GM18909 (cell line): ENCODE measurements at regions not wholly inside any gene's neighbourhood (a gene's known extent, or its start where the extent isn't known, plus 50 kb on each side); places are given as distances from the start of the nearest gene placed in this dataset.

Experiments used
- ATAC-seq: cut with Tn5 transposase; IDR thresholded peaks from one replicate; pipeline ENCODE4 v1.9.1; 2021; ENCODE audit warnings: mild to moderate bottlenecking; ENCODE audit not compliant: unreplicated experiment, poor library complexity

DNA sequence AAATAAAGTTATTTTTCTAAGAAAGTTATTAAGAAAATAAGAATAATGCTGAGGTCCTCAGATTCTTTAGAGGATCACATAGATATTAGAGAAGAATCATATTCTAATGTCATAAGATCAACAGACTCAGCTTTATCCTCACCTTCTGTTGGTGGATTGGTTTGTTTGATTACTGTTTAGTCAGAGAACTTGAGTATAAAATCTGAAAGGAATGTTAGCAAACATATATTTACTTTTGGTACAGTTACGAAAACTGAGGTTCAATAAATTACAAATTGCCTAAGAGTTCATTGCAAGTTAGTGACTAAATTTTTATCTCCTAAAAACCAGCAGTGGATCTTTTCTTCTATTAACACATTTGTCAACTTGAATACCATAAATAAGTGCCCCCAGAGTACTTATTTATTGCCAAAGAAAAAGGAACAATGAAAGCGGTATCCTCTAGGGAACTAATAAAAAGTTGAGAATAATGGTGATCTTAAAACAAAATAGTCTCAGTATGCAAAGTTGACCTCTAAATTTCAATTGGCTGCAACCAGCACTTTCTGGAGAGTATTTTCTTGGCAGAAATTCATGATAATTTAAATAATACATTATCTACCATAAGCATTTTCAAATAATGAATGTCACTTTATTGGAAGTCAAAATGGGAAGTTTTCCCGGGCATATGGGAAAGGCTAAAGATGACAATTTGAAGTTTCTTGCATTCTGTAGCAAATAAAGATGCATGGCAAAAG is 296.8 kb downstream of the OTOL1 start:
- ATAC-seq, result no peak

DNA sequence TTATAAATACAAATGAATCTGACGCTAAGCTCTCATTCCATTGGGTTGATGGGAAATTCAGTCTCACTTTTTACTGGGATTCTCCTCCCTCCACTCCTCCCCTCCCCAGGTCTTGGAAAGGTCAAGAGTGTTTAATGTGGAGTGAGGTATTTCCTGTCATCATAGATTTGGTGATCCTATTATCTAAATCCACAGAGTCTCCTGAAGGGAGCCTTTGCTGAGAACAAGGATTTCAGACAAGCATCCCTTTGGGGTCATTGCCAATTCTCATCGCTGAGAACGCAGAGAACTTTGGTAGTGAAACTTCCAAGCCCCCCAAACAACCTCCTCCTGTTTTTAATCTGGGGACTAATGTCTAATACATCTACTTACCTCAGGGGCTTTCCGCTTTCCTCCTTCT is 297.9 kb downstream of the OTOL1 start:
- no peak for ATAC-seq

DNA sequence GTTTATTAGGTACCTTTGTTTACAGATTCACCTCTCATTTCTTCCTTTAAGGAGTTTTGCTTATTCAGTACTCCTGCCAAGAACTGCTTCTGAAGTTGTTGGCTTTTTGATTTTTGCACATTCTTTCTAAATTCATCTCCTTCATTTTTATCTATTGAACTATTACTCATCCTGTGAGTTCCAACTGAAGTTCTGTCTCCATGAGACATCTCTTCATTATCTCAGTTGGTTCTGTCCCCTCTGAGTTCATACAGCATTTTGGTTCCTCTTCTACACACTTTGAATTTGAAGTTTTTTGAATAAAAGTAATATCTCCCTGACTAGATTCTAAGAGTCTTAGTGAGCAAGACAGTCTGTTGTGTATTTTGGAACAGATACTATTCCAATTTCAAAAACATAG is 299.7 kb downstream of the OTOL1 start:
- ATAC-seq, result no peak

DNA sequence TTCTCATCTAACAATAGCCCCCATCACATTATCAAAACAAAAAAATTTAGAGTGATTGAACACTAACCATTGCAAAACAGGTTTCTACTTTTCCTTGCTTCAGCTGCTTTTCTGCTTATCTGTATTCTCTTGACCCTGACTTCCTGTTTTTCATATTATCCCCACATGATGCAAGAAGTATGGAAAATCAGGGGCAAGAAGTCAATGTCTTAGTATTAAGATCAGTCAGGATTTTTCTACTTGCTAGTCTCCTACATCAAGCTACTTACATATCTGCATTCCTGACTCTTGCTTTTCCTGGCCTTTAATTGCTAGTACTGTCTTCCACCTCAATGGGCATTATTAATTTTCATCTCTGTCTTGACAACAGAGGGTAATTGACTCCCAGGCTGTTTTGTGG is 300.2 kb downstream of the OTOL1 start:
- ATAC-seq, result no peak

DNA sequence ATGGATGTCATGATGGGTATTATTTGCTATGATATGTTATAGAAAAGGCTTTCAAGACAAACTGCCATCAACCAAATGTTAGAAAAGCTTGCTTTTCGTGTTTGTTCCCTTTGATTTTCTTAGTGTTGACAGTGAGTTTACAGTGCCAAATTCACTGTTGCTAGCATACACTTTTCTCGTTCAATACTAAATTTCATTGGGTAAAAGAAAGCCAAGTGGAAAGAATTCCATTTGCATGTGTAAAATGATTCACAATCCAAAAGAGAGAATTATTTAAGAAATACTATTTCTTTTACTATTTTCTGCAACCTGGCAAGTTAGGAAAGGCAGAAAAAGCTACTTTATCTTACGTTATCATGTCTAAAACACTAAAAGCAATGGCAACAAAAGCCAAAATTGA is 301.4 kb downstream of the OTOL1 start:
- ATAC-seq, result no peak

DNA sequence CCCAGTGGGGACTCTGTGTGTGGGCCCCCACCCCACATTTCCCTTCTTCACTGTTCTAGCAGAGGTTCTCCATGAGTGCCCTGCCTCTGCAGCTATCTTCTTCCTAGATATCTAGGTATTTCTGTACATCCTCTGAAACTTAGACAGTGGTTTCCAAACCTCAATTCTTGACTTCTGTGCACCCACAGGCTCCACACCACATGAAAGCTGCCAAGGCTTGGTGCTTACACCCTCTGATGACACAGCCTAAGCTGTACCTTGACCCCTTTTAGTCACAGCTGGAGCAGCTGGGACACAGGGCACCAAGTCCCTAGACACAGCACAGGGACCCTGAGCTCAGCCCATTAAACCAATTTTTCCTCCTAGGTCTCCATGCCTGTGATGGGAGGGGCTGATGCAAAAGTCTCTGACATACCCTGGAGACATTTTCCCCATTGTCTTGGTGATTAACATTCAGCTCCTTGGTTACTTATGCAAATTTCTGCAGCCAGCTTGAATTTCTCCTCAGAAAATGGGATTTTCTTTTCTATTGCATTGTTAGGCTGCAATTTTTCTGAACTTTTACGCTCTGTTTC is 304.5 kb downstream of the OTOL1 start:
- no peak for ATAC-seq

DNA sequence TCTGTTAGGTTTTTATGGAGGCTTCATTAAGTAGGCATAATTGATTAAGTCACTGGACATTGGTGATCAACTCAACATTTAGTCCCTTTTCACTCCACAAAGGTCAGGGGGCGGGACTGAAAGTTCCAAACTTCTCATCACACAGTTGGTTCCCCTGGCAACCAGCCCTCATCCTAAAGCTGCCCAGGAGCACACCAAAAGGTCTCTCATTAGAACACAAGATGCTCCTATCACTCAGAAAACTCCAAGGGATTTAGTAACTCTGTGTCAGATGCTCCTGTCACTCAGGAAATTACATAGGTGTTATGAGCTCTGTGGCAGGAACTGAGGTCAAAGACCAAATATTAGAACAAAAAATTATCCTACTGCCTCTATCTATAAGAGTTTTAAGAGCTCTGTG is 321.5 kb downstream of the OTOL1 start:
- ATAC-seq, result no peak

DNA sequence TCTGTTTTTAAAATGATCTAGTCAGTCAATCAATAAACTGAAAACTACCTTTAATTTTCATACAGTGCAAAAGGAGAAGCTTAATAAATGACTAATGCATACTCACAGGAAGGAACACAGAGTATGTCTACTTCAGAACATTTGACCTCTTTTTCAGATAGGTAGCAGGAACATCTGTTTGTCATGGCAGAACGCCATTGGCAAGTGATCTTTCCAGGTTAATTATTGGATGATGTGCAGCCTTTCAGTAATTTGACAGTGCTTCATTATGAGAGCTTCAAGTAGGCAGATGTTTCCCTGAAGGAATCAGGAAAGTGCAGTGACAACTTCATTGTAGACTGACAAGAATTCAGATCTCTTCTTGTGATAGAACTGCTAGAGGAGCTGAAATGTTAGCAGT is 325.0 kb downstream of the OTOL1 start:
- ATAC-seq, result peak; percentile 59

DNA sequence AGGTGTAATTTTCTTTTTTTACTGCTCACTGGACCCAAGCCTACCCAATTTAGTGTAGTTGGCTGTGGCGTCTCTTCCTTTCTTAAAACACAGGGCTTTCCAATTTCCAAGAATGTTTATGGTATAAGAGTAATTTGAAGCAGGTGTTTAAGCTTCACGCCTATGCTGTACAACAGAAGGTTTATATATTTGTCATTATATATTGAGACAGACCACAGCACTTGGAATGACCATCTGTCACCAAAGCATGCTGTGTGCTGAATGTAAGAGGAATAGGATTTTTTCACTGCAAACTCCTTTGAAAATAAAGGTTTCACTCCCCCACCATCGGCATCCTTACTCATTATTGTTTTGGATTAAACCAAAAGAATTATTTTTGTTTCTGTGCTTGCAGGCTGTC is 325.7 kb downstream of the OTOL1 start:
- no peak for ATAC-seq

DNA sequence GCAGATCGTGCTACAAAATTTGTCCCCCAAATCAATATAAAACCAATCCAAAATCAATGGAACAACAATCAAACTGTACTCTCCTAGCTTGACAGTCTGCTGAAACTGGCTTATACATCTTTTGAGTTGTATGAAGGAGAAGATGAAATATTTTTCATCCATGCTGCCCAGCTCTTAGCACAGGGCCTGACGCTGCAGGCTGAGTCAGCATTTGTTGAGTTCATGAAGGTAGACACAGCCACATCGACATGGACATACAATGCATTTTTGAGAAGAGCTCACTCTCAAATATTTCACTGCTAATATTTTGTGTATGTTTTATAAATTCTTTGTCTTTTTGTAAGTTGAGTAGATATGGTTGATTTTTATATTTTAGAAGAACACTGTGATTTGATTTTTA is 327.3 kb downstream of the OTOL1 start:
- no peak for ATAC-seq

DNA sequence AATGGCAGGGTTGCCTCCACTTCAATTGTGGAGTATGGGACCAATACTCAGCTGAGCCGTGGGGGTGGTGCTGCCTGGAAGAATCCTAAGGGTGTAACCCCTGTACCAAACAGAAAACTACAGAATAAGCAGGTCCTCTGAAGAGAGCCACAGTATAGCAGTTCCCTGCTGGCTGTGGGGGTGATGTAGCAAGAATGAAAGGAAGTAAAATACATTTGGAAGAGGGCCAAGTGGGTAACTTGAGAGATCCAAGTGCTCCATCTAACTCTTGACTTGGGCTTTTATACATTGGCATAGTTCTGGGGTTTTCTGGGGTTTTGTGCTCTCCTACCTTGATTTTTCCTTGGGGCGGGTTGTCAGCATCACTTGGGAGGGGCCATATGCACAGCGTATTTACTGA is 341.4 kb downstream of the OTOL1 start:
- ATAC-seq, result no peak

DNA sequence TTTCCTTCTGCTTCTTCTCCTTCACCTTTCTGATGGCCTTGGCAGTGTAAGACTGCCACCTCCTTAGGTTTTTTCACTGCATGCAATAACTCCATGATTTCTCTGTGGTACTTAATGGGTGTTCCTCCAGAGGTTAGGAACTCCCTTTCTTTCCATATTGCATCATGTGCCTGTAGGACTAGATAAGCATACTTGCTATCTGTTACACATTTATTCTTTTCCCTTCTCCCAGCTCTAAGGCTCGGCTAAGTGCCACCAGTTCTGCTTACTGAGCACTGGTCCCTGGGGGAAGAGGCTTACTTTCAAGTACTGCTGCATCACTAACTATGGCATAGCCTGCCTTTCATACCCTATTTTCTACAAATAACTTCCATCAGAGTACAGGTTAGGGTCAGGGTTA is 351.8 kb downstream of the OTOL1 start:
- no peak for ATAC-seq

DNA sequence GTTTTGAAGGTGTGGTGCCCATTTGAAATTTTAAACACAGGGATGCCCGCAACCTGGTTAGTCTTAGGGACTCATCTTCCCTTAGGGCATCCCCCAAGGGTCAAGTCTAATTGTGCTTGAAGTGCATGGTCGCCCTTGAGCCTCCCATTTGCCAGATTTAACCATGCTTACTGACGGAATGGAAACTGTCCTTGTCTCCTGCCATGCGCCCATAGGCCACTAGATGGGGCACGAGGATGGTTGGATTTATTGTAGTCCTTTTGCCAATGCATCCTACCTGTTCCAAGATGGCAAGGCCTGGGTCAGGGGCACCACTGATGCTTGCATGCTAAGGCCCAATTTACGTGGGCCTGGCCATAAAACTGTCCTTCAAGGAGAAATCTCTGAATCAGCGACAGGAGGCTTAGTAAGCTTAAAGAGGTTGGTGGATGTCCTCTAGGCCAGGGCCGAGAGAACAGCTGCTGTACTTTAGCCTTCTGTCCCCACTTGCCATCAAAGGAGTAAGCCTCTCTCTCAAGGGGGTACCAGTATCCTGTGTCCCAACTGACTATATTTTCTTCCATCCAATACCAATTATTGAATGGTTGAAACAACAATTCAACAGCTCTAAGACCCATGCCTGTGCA is 355.4 kb downstream of the OTOL1 start:
- peak; percentile 89 for ATAC-seq

DNA sequence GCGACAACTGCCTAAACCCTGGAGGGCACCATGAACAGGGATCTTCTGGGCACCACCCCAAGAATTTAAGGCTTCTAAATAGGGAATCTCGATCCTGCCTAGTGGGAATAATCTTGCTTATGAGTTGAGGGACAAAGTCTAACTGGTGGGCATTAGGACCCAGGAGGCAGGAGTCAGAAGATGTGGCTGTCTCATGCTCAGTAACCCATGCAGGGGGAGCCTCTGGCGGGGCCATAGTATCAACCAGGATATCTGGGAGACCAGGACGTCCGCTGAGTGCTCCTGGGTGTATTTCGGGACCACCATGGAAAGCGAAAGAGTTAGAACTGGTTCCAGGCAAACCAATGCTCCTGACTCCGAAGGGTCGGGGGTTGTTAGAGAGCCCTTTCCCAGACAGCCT is 356.1 kb downstream of the OTOL1 start:
- no peak for ATAC-seq

DNA sequence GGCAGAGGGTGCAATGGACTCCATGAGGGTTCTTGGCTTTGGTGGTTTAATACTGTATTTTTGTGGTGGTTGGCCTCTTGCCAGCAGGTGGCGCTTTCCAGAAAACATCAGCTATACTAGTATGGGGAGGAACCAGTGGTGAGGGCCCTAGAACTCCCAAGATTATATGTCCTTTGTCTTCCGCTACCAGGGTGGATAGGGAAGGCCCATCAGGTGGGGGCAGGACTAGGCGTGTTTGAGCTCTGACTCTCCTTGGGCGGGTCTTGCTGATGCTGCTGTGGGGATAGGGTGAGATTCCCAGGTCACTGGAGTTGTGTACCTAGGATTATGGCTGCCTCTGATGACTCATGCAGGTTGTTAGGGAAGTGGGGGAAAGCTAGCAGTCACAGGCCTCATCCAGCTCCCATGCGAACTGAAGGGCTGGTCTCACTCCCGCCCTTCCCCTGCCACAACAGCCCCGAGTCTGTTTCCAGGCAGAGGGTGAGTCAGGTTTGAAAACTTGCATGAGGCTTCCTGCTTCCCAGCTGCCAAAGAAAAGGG is 357.7 kb downstream of the OTOL1 start:
- peak; percentile 51 for ATAC-seq

DNA sequence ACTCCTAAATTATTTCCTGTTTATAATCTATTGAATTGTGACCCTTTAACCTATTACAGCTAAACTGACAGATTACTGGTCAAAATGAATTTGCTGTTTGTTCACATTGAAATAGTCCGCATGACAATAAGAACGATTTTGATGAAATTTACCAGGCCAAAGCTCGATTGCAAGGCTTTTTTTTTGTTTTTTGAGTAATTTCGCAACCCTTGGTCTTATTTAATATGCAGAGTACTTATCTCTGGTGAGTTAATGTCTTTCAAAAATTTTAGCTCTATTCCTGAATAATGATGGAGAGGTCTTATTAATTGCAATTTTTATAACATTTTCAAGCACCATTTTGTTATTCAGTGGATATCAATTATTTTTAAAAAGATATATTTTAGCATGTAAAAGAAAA is 362.4 kb downstream of the OTOL1 start:
- ATAC-seq, result no peak

DNA sequence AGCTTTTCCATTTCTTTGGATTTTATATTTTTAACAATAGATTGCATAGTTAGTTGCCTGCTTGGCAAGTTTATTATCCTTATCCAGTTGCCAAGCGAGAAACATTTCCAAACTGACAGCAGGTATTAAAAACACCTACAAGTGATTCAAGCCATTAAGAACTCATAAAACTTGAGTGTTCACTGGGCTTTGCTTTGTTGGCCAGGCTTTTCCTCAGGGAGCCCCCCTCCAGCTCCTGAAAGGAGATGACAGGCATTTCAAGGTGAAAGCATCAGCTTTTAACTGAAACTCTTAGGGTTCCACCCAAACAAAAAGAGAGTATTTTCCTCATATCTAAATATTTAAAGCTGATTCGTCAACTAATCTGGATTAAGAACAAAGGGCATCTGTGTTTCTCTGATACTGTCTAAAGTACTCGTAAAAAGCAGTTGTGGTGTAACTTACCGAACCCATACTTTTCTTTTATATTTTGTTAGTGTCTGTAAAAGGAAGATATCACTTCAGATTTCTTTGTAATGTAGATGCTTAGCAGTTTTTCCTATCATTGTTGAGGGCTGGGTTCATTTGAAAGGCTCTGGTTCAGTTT is 363.4 kb downstream of the OTOL1 start:
- ATAC-seq, result no peak

DNA sequence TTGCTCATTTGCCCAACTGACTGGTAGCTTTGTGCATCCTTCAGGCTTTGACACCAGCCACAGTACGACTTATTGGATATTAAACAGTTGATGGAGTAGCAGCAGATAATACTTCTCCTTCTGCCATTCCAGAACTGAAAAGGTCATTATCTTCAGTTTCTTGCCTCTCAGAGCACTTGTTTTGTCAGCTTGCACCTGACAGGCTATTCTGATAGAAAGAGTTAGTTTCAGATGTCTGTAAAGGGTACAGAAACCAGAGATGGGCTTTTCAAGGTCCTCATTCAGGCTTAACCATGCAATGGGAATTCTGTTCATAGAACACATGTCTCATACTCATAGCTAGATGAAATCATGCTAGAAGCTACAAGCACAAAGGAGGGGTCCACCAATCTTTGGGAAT is 367.2 kb downstream of the OTOL1 start:
- ATAC-seq, result no peak

DNA sequence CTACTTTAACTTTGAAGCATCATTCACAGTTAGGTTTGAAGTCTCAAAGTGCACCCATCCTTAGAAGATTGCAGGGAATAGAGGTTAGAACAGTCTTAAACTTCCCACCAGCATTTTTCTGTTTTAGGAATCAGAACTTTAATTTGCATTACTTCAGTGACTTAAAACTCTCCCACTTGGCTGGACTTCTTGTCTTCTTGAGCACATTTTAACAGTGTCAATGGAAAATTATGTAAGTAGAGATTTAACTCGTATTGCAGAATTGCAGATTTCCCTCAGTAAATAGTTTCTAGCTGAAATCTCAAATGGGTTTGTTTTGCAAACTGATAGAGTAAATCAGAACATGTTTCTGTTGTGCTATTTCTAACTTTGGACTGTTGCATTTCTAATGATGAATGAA is 369.6 kb downstream of the OTOL1 start:
- no peak for ATAC-seq

DNA sequence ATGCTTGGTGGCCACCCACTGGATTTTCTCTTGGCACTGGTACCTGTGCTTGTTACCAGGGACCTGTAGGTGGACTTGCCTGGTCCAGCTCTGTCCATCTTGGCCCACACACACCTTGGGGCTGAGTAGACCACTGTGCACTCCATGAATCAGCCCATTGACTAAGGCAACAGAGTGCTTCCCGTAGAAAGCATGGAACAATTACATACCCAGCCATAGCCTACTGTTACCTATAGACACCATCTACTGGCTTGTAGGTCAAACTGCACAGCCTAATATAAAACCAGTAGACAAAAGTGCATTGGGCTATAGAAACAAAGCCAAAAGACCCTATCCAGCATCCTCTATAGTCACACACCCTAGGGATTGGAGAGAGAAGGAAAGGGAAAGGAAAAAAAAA is 378.9 kb downstream of the OTOL1 start:
- ATAC-seq, result no peak

DNA sequence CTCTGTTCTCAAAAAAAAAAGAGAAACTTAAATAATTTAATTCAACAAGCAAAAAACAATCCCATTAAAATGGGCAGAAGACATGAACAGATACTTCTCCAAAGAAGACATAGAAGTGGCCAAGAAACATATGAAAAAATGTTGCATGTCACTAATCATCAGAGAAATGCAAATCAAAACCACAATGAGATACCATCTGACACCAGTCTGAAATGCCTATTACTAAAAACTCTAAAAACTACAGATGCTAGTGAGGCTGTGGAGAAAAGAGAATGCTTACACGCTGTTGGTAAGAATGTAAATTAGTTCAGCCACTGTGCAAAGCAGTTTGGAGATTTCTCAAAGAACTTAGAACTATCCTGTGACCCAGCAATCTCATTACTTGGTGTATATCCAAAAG is 382.9 kb downstream of the OTOL1 start:
- ATAC-seq, result no peak
